ENCODE measurements at regions not wholly inside any gene's neighbourhood (a gene's known extent, or its start where the extent isn't known, plus 50 kb on each side); places are given as distances from the start of the nearest gene placed in this dataset.
"Not testable (repeated sequence)": the region's sequence is repeated elsewhere in the genome, so short reads cannot be mapped to it uniquely, and the experiment has no call there.

- Histone ChIP-seq H3K9me3 (ENCODE audit: insufficient read depth, low read depth, low read length) (no peaks in the 10 kb centered on the region), H3K4me1 (ENCODE audit: insufficient read depth, low read length) (no peaks in the 10 kb centered on the region), H3K27me3 (ENCODE audit: insufficient read depth, low read length) (no peaks in the 10 kb centered on the region), H3K36me3 (ENCODE audit: insufficient read depth, low read depth, low read length) (no peaks in the 10 kb centered on the region), H3K27ac (ENCODE audit: low read length) (no peak overlapping the region), H3K4me3 (ENCODE audit: low read length) (no peak overlapping the region), H3K9ac (ENCODE audit: low read depth, low read length) (no peak overlapping the region)
These were observed 1039.3 kb upstream of the TYRP1 start for GRCh38 chr9:11653867-11654266.

GRCh38 chr9:11663913-11664312 lies 1029.3 kb upstream of the TYRP1 start:
- no peak overlapping the region for H3K4me3 ChIP-seq (ENCODE audit: low read length)
- H3K4me1 ChIP-seq (ENCODE audit: insufficient read depth, low read length), result no peaks in the 10 kb centered on the region
- no peaks in the 10 kb centered on the region for H3K36me3 ChIP-seq (ENCODE audit: insufficient read depth, low read depth, low read length)
- no peaks in the 10 kb centered on the region for H3K9me3 ChIP-seq (ENCODE audit: insufficient read depth, low read depth, low read length)
- H3K27me3 ChIP-seq (ENCODE audit: insufficient read depth, low read length), result no peaks in the 10 kb centered on the region
- H3K9ac ChIP-seq (ENCODE audit: low read depth, low read length), result no peak overlapping the region
- H3K27ac ChIP-seq (ENCODE audit: low read length), result no peak overlapping the region

- Histone ChIP-seq H3K9me3 (ENCODE audit: insufficient read depth, low read depth, low read length) (peaks cover 6% of the 10 kb centered on the region; the same call in 1 of the 2 replicates), H3K9ac (ENCODE audit: low read depth, low read length) (no peak overlapping the region), H3K36me3 (ENCODE audit: insufficient read depth, low read depth, low read length) (no peaks in the 10 kb centered on the region), H3K4me1 (ENCODE audit: insufficient read depth, low read length) (no peaks in the 10 kb centered on the region), H3K4me3 (ENCODE audit: low read length) (no peak overlapping the region), H3K27me3 (ENCODE audit: insufficient read depth, low read length) (no peaks in the 10 kb centered on the region), H3K27ac (ENCODE audit: low read length) (no peak overlapping the region)
These were observed 1016.4 kb upstream of the TYRP1 start for GRCh38 chr9:11676821-11677220.

- Histone ChIP-seq H3K9me3 (ENCODE audit: insufficient read depth, low read depth, low read length) (no peaks in the 10 kb centered on the region), H3K27me3 (ENCODE audit: insufficient read depth, low read length) (no peaks in the 10 kb centered on the region), H3K36me3 (ENCODE audit: insufficient read depth, low read depth, low read length) (no peaks in the 10 kb centered on the region), H3K4me3 (ENCODE audit: low read length) (no peak overlapping the region), H3K4me1 (ENCODE audit: insufficient read depth, low read length) (no peaks in the 10 kb centered on the region), H3K27ac (ENCODE audit: low read length) (no peak overlapping the region), H3K9ac (ENCODE audit: low read depth, low read length) (no peak overlapping the region)
These were observed 1006.5 kb upstream of the TYRP1 start for GRCh38 chr9:11686733-11687132.

- H3K27me3 ChIP-seq (ENCODE audit: insufficient read depth, low read length), result no peaks in the 10 kb centered on the region
- no peaks in the 10 kb centered on the region for H3K36me3 ChIP-seq (ENCODE audit: insufficient read depth, low read depth, low read length)
- H3K9ac ChIP-seq (ENCODE audit: low read depth, low read length), result no peak overlapping the region
- H3K4me3 ChIP-seq (ENCODE audit: low read length), result no peak overlapping the region
- no peaks in the 10 kb centered on the region for H3K9me3 ChIP-seq (ENCODE audit: insufficient read depth, low read depth, low read length)
- no peaks in the 10 kb centered on the region for H3K4me1 ChIP-seq (ENCODE audit: insufficient read depth, low read length)
- H3K27ac ChIP-seq (ENCODE audit: low read length), result no peak overlapping the region
These were observed 996.1 kb upstream of the TYRP1 start for GRCh38 chr9:11697126-11697525.

- H3K9ac ChIP-seq (ENCODE audit: low read depth, low read length), result no peak overlapping the region
- H3K4me1 ChIP-seq (ENCODE audit: insufficient read depth, low read length), result peaks cover 5% of the 10 kb centered on the region; the same call in 1 of the 2 replicates
- no peaks in the 10 kb centered on the region for H3K9me3 ChIP-seq (ENCODE audit: insufficient read depth, low read depth, low read length)
- H3K27ac ChIP-seq (ENCODE audit: low read length), result no peak overlapping the region
- H3K27me3 ChIP-seq (ENCODE audit: insufficient read depth, low read length), result no peaks in the 10 kb centered on the region
- no peaks in the 10 kb centered on the region for H3K36me3 ChIP-seq (ENCODE audit: insufficient read depth, low read depth, low read length)
- no peak overlapping the region for H3K4me3 ChIP-seq (ENCODE audit: low read length)
These were observed 991.5 kb upstream of the TYRP1 start for GRCh38 chr9:11701706-11702105.

- H3K9me3 ChIP-seq (ENCODE audit: insufficient read depth, low read depth, low read length), result no peaks in the 10 kb centered on the region
- H3K36me3 ChIP-seq (ENCODE audit: insufficient read depth, low read depth, low read length), result no peaks in the 10 kb centered on the region
- H3K27ac ChIP-seq (ENCODE audit: low read length), result no peak overlapping the region
- no peaks in the 10 kb centered on the region for H3K27me3 ChIP-seq (ENCODE audit: insufficient read depth, low read length)
- H3K4me3 ChIP-seq (ENCODE audit: low read length), result no peak overlapping the region
- H3K9ac ChIP-seq (ENCODE audit: low read depth, low read length), result no peak overlapping the region
- peaks cover 5% of the 10 kb centered on the region; the same call in 1 of the 2 replicates for H3K4me1 ChIP-seq (ENCODE audit: insufficient read depth, low read length)
These were observed 990.6 kb upstream of the TYRP1 start for GRCh38 chr9:11702548-11702947.

- not testable (repeated sequence) for H3K27ac ChIP-seq (ENCODE audit: low read length); H3K36me3 ChIP-seq (ENCODE audit: insufficient read depth, low read depth, low read length); H3K9ac ChIP-seq (ENCODE audit: low read depth, low read length); H3K9me3 ChIP-seq (ENCODE audit: insufficient read depth, low read depth, low read length); H3K4me3 ChIP-seq (ENCODE audit: low read length); H3K4me1 ChIP-seq (ENCODE audit: insufficient read depth, low read length); H3K27me3 ChIP-seq (ENCODE audit: insufficient read depth, low read length)
These were observed 989.0 kb upstream of the TYRP1 start for GRCh38 chr9:11704198-11704597.

DNA sequence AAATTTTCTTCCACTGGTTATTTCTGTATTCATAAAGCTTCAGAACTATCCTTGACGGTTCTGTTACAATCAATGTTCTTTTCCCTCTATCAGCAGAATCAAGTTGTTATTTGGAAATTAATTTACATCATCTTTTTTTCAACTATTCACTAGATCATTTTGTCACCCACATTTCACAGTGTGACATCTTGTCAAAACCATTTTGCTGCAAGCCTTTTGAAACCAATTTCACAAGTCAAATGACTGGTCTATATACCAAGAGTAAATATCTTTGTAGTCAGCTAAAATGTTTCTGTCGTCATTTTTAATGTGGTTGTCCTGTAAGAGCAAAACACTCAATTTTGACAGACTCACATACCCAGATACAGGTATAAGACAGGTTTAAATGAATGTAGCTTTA lies 984.3 kb upstream of the TYRP1 start:
- Histone ChIP-seq H3K9ac (ENCODE audit: low read depth, low read length) (no peak overlapping the region), H3K36me3 (ENCODE audit: insufficient read depth, low read depth, low read length) (no peaks in the 10 kb centered on the region), H3K27ac (ENCODE audit: low read length) (no peak overlapping the region), H3K27me3 (ENCODE audit: insufficient read depth, low read length) (no peaks in the 10 kb centered on the region), H3K4me3 (ENCODE audit: low read length) (no peak overlapping the region), H3K9me3 (ENCODE audit: insufficient read depth, low read depth, low read length) (no peaks in the 10 kb centered on the region), H3K4me1 (ENCODE audit: insufficient read depth, low read length) (no peaks in the 10 kb centered on the region)

GRCh38 chr9:11709567-11709966 lies 983.6 kb upstream of the TYRP1 start:
- H3K4me1 ChIP-seq (ENCODE audit: insufficient read depth, low read length), result no peaks in the 10 kb centered on the region
- H3K4me3 ChIP-seq (ENCODE audit: low read length), result no peak overlapping the region
- H3K27me3 ChIP-seq (ENCODE audit: insufficient read depth, low read length), result no peaks in the 10 kb centered on the region
- H3K36me3 ChIP-seq (ENCODE audit: insufficient read depth, low read depth, low read length), result no peaks in the 10 kb centered on the region
- H3K27ac ChIP-seq (ENCODE audit: low read length), result no peak overlapping the region
- H3K9ac ChIP-seq (ENCODE audit: low read depth, low read length), result no peak overlapping the region
- no peaks in the 10 kb centered on the region for H3K9me3 ChIP-seq (ENCODE audit: insufficient read depth, low read depth, low read length)

DNA sequence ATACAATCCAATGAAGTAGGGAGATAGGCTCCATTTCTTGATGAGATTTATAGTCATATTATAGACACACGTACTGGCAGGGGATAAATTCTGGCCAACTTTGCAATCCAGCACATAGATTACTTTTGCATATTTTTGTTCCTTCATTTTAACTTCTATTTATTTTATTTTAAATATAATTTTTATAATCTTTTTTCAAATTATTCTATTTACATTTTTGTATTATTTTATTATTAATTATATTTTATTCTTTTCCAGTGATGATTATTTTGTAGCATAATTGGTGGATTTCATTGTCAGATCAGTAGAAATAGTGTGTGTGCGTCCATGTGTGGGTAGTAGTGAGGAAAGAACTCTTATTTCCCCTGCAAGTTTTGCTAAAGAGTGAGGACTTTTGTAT lies 980.1 kb upstream of the TYRP1 start:
- no peak overlapping the region for H3K9ac ChIP-seq (ENCODE audit: low read depth, low read length)

GRCh38 chr9:11722957-11723356 lies 970.2 kb upstream of the TYRP1 start:
- Histone ChIP-seq H3K9ac (ENCODE audit: low read depth, low read length) (no peak overlapping the region), H3K4me3 (ENCODE audit: low read length) (no peak overlapping the region), H3K27ac (ENCODE audit: low read length) (no peak overlapping the region), H3K4me1 (ENCODE audit: insufficient read depth, low read length) (no peaks in the 10 kb centered on the region), H3K36me3 (ENCODE audit: insufficient read depth, low read depth, low read length) (no peaks in the 10 kb centered on the region), H3K9me3 (ENCODE audit: insufficient read depth, low read depth, low read length) (no peaks in the 10 kb centered on the region), H3K27me3 (ENCODE audit: insufficient read depth, low read length) (no peaks in the 10 kb centered on the region)

More for the DNA sequence above, 980.1 kb upstream of the TYRP1 start:
- no peaks in the 10 kb centered on the region for H3K4me1 ChIP-seq (ENCODE audit: insufficient read depth, low read length)
- no peaks in the 10 kb centered on the region for H3K36me3 ChIP-seq (ENCODE audit: insufficient read depth, low read depth, low read length)
- no peak overlapping the region for H3K4me3 ChIP-seq (ENCODE audit: low read length)
- no peaks in the 10 kb centered on the region for H3K27me3 ChIP-seq (ENCODE audit: insufficient read depth, low read length)
- H3K27ac ChIP-seq (ENCODE audit: low read length), result no peak overlapping the region
- no peaks in the 10 kb centered on the region for H3K9me3 ChIP-seq (ENCODE audit: insufficient read depth, low read depth, low read length)

DNA sequence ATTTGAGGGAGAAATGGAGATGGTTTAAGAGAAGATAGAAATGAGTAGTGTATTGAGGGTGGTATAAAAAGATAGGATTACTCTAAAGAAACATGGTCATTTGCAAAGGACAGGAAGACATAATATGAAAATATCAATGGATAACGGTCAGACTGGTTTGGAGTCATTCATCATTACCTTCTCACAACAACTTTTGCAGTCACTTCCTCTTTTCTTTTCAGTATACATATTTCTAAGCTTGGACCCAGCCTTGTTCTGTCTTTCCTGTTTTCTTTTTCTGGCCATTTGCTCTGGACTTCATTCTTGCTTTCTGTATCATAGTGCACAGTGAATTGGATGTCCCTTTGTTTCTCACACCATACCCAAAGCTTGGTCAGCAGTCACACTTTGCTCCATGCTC lies 966.5 kb upstream of the TYRP1 start:
- Histone ChIP-seq H3K4me3 (ENCODE audit: low read length) (no peak overlapping the region), H3K9ac (ENCODE audit: low read depth, low read length) (no peak overlapping the region)

More for the DNA sequence above, 966.5 kb upstream of the TYRP1 start:
- no peaks in the 10 kb centered on the region for H3K9me3 ChIP-seq (ENCODE audit: insufficient read depth, low read depth, low read length)
- H3K27me3 ChIP-seq (ENCODE audit: insufficient read depth, low read length), result no peaks in the 10 kb centered on the region
- H3K4me1 ChIP-seq (ENCODE audit: insufficient read depth, low read length), result peaks cover 7% of the 10 kb centered on the region; the same call in 1 of the 2 replicates
- no peaks in the 10 kb centered on the region for H3K36me3 ChIP-seq (ENCODE audit: insufficient read depth, low read depth, low read length)
- no peak overlapping the region for H3K27ac ChIP-seq (ENCODE audit: low read length)

All from iPS-20b (cell line).